SK-N-SH (cell line): ENCODE measurements at regions not wholly inside any gene's neighbourhood (a gene's known extent, or its start where the extent isn't known, plus 50 kb on each side); places are given as distances from the start of the nearest gene placed in this dataset.

ENCODE experiments used
- CTCF ChIA-PET: fragments of 300-600, 350-600 bp; formaldehyde crosslinking; extraction: SDS; loops from one replicate; lab custom pipeline; 2021; lab: Yijun Ruan, JAX
- POLR2A ChIA-PET: fragments of 350-600 bp; sonication (Branson Sonifier 250); formaldehyde crosslinking; extraction: SDS; loops from one replicate; lab custom pipeline; 2020; ENCODE audit warnings: antibody characterized with exemption, inconsistent platforms; lab: Yijun Ruan, JAX
- DNase-seq: peaks from one replicate; pipeline ENCODE4 v3.0.0; 2012
- H2AFZ ChIP-seq: fragments of 200-600 bp; sonication (generic); 2 replicates; pipeline ENCODE4 v1.8.1; 2016; ENCODE audit warnings: antibody characterized with exemption, mild to moderate bottlenecking, low read depth
- H3F3A ChIP-seq: fragments of 200-600 bp; sonication (generic); replicated peaks from 2 replicates; pipeline ENCODE3; 2016; ENCODE audit warnings: antibody characterized with exemption, mild to moderate bottlenecking; ENCODE audit not compliant: insufficient read depth
- H3K27ac ChIP-seq, 2 experiments: fragments of 200-500 bp in 1 of 2; fragments of 200-600 bp in 1 of 2; sonication (Bioruptor generic) in 1 of 2; sonication (generic), shearing (Covaris generic) in 1 of 2; 2 replicates each; pipeline versions ENCODE4 v1.5.1 to v1.6.1; 2014 to 2016; ENCODE audit warnings: low read depth in 2 of 2, inconsistent platforms in 1 of 2, low read length in 1 of 2, mild to moderate bottlenecking in 1 of 2, mixed read lengths in 1 of 2
- H3K27me3 ChIP-seq: fragments of 200-600 bp; sonication (generic), shearing (Covaris generic); 2 replicates; pipeline ENCODE4 v1.6.1; 2016; ENCODE audit warnings: mixed run types; ENCODE audit not compliant: insufficient read depth
- H3K36me3 ChIP-seq, 2 experiments: fragments of 200-500 bp in 1 of 2; fragments of 200-600 bp in 1 of 2; sonication (Bioruptor generic) in 1 of 2; sonication (generic) in 1 of 2; replicated peaks in 1 of 2; 2 replicates each; pipeline versions ENCODE3 to v1.5.1; 2014 to 2016; ENCODE audit warnings: low read length in 1 of 2, mild to moderate bottlenecking in 1 of 2; ENCODE audit not compliant: insufficient read depth in 2 of 2, control insufficient read depth in 1 of 2
- H3K4me1 ChIP-seq, 2 experiments: fragments of 200-500 bp in 1 of 2; fragments of 200-600 bp in 1 of 2; sonication (Bioruptor generic) in 1 of 2; sonication (generic), shearing (Covaris generic) in 1 of 2; 2 replicates each; pipeline versions ENCODE4 v1.5.1 to v1.6.1; 2014 to 2016; ENCODE audit warnings: low read depth in 1 of 2, low read length in 1 of 2, mixed run types in 1 of 2; ENCODE audit not compliant: insufficient read depth in 2 of 2, control insufficient read depth in 1 of 2
- H3K4me2 ChIP-seq: fragments of 200-600 bp; sonication (generic), shearing (Covaris generic); 2 replicates; pipeline ENCODE4 v1.6.1; 2017; ENCODE audit warnings: mixed run types
- H3K4me3 ChIP-seq, 2 experiments: fragments of 200-500 bp in 1 of 2; fragments of 200-600 bp in 1 of 2; sonication (Bioruptor generic) in 1 of 2; sonication (generic), shearing (Covaris generic) in 1 of 2; 2 replicates each; pipeline versions ENCODE4 v1.5.1 to v1.8.1; 2014 to 2016; ENCODE audit warnings: low read depth in 2 of 2, inconsistent platforms in 1 of 2, low read length in 1 of 2, mild to moderate bottlenecking in 1 of 2, mixed read lengths in 1 of 2, moderate library complexity in 1 of 2
- H3K79me2 ChIP-seq: fragments of 200-600 bp; sonication (generic); 2 replicates; pipeline ENCODE4 v1.8.1; 2017; ENCODE audit warnings: mild to moderate bottlenecking; ENCODE audit not compliant: insufficient read depth
- H3K9ac ChIP-seq: fragments of 200-600 bp; sonication (generic); 2 replicates; pipeline ENCODE4 v1.6.1; 2017; ENCODE audit warnings: mixed run types
- H3K9me2 ChIP-seq: fragments of 200-600 bp; sonication (generic); 2 replicates; pipeline ENCODE4 v1.6.1; 2017; ENCODE audit warnings: mixed run types
- H3K9me3 ChIP-seq: fragments of 200-600 bp; sonication (generic); 2 replicates; pipeline ENCODE4 v1.6.1; 2017; ENCODE audit warnings: mixed run types, mild to moderate bottlenecking, moderate library complexity
- H4K20me1 ChIP-seq: fragments of 200-600 bp; sonication (generic); 2 replicates; pipeline ENCODE4 v1.6.1; 2017; ENCODE audit warnings: mild to moderate bottlenecking, mixed run types; ENCODE audit not compliant: insufficient read depth
- CHD2 ChIP-seq: fragments of 150-350 bp; IDR thresholded peaks from 2 replicates; pipeline ENCODE4 v1.6.1; 2018; ENCODE audit warnings: low read length; ENCODE audit not compliant: partially characterized antibody
- CTCF ChIP-seq: fragments of 200-600 bp; sonication (generic); IDR thresholded peaks from 2 replicates; pipeline ENCODE4 v1.6.1; 2017; ENCODE audit warnings: antibody characterized with exemption, mild to moderate bottlenecking, moderate library complexity
- ELF1 ChIP-seq: IDR thresholded peaks from 2 replicates; pipeline ENCODE4 v1.4.0; 2012
- EP300 ChIP-seq, 2 experiments: IDR thresholded peaks; 2 replicates each; pipeline versions ENCODE4 v1.4.0 to v1.6.1; 2012; ENCODE audit warnings: borderline replicate concordance in 1 of 2, low read depth in 1 of 2, low read length in 1 of 2
- FOXJ3 ChIP-seq: sonication (generic); formaldehyde crosslinking; IDR thresholded peaks from 2 replicates; pipeline ENCODE4 v1.5.1; 2020; ENCODE audit warnings: mild to moderate bottlenecking, missing genetic modification reagents
- FOXM1 ChIP-seq: IDR thresholded peaks from 2 replicates; pipeline ENCODE4 v1.4.0; 2012; ENCODE audit warnings: low read depth, mild to moderate bottlenecking
- GATA2 ChIP-seq: sonication (generic); formaldehyde crosslinking; IDR thresholded peaks from 2 replicates; pipeline ENCODE4 v1.5.0; 2020; ENCODE audit warnings: mild to moderate bottlenecking, missing genetic modification reagents
- MEF2A ChIP-seq: IDR thresholded peaks from 2 replicates; pipeline ENCODE4 v1.4.0; 2012; ENCODE audit warnings: low read depth, borderline replicate concordance
- RFX5 ChIP-seq: IDR thresholded peaks from 2 replicates; pipeline ENCODE4 v1.6.1; 2012; ENCODE audit warnings: mild to moderate bottlenecking, improper control_type of control experiment, low read length
- SIN3A ChIP-seq: IDR thresholded peaks from 2 replicates; pipeline ENCODE4 v1.6.1; 2012; ENCODE audit warnings: low read depth, mild to moderate bottlenecking, low read length, moderate library complexity, borderline replicate concordance
- SMC3 ChIP-seq: IDR thresholded peaks from 2 replicates; pipeline ENCODE4 v1.6.1; 2012; ENCODE audit warnings: low read depth, low read length, improper control_type of control experiment
- TEAD4 ChIP-seq: IDR thresholded peaks from 2 replicates; pipeline ENCODE4 v1.4.0; 2012; ENCODE audit warnings: mild to moderate bottlenecking, borderline replicate concordance; ENCODE audit not compliant: insufficient read depth
- WGBS: methylation state at CpG from one replicate; pipeline ENCODE4 v1.1.6; 2017; ENCODE audit warnings: low lambda C conversion rate; 5-methylcytosine and 5-hydroxymethylcytosine counted together
- TF ChIP-seq, protein P1 (sequence below): IDR thresholded peaks from 2 replicates; pipeline ENCODE4; 2012
- TF ChIP-seq, protein P2 (sequence below): fragments of 150-350 bp; IDR thresholded peaks from 2 replicates; pipeline ENCODE4 v1.6.1; 2016; ENCODE audit warnings: mild to moderate bottlenecking, low read depth, low read length

DNA sequence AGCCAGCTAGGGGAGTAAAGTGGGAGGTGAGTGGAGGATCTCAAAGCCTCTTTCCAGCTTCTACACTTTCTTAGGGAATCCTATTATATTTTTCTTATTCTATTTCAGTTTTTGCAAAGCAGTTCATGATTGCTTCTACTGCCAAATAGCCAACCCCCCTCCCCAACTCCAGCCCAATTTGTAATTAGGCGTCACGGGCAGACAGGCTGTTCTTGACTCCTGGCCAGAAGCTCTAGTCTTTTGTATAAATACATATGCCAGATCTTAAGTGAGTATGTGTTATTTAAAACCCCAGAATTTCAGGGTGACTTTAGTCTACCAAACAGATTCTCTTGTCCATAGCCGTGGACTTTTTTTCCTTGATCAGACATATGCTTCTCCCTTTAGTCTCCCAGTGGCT lies 255.2 kb downstream of the BUB3 start:
- Histone ChIP-seq H3K27me3 (no peaks in the 10 kb centered on the region), H3K27ac (no peak overlapping the region), H4K20me1 (no peaks in the 10 kb centered on the region), H3K79me2 (no peaks in the 10 kb centered on the region), H3K9ac (no peak overlapping the region), H3K9me3 (no peaks in the 10 kb centered on the region), H3K36me3 (no peaks in the 10 kb centered on the region), H3K4me1 (no peaks in the 10 kb centered on the region), H3K4me2 (no peak overlapping the region), H3K9me2 (no peaks in the 10 kb centered on the region), H3K4me3 (no peak overlapping the region), H3F3A (no peaks in the 10 kb centered on the region), H2AFZ (no peak overlapping the region)
- 56% methylated on average over 3 of the region's 3 CpGs for WGBS
- POLR2A ChIA-PET, result no interaction called here
- CTCF ChIA-PET, result interaction anchor here (0.8 to 0.9 kb wide), 2 partner anchors 10 to 276 kb away, joined by 3 read pairs; no protein-coding TSS in a partner anchor
- no peak for TF ChIP-seq TEAD4
- DNase-seq, result no peak

GRCh38 chr10:123409884-123410283 lies 255.7 kb downstream of the BUB3 start:
- H3K27ac ChIP-seq, result no peak overlapping the region
- WGBS, result 6% methylated on average over 5 of the region's 6 CpGs
- no peaks in the 10 kb centered on the region for H4K20me1 ChIP-seq
- H3K4me2 ChIP-seq, result no peak overlapping the region
- TF ChIP-seq FOXM1, result no peak
- no peak for TF ChIP-seq CTCF
- TF ChIP-seq SIN3A, result no peak
- no peak for TF ChIP-seq RFX5
- TF ChIP-seq, protein P1, sequence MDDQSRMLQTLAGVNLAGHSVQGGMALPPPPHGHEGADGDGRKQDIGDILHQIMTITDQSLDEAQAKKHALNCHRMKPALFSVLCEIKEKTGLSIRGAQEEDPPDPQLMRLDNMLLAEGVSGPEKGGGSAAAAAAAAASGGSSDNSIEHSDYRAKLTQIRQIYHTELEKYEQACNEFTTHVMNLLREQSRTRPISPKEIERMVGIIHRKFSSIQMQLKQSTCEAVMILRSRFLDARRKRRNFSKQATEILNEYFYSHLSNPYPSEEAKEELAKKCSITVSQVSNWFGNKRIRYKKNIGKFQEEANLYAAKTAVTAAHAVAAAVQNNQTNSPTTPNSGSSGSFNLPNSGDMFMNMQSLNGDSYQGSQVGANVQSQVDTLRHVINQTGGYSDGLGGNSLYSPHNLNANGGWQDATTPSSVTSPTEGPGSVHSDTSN, result no peak
- TF ChIP-seq, protein P2, sequence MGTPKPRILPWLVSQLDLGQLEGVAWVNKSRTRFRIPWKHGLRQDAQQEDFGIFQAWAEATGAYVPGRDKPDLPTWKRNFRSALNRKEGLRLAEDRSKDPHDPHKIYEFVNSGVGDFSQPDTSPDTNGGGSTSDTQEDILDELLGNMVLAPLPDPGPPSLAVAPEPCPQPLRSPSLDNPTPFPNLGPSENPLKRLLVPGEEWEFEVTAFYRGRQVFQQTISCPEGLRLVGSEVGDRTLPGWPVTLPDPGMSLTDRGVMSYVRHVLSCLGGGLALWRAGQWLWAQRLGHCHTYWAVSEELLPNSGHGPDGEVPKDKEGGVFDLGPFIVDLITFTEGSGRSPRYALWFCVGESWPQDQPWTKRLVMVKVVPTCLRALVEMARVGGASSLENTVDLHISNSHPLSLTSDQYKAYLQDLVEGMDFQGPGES, result no peak
- no peak for TF ChIP-seq FOXJ3 (CRISPR knock-in tag)
- no peak for TF ChIP-seq EP300 (IDR thresholded peaks at IDR 0.05; ENCODE audit: borderline replicate concordance in 1 of 2, low read depth in 1 of 2, low read length in 1 of 2)
- no peak for TF ChIP-seq ELF1
- no peak for TF ChIP-seq CHD2
- TF ChIP-seq TEAD4, result no peak
- TF ChIP-seq MEF2A, result no peak
- TF ChIP-seq SMC3, result no peak
- TF ChIP-seq GATA2 (CRISPR knock-in tag), result no peak
- H2AFZ ChIP-seq, result no peak overlapping the region
- H3F3A ChIP-seq, result no peaks in the 10 kb centered on the region
- no peaks in the 10 kb centered on the region for H3K79me2 ChIP-seq
- no peak for DNase-seq
- ChIA-PET POLR2A (no interaction called here), CTCF (interaction anchor here (0.8 kb wide), 1 partner anchor 10 kb away, joined by 3 read pairs; no protein-coding TSS in a partner anchor)
- no peaks in the 10 kb centered on the region for H3K4me1 ChIP-seq
- H3K9ac ChIP-seq, result no peak overlapping the region
- H3K9me3 ChIP-seq, result no peaks in the 10 kb centered on the region
- H3K27me3 ChIP-seq, result no peaks in the 10 kb centered on the region
- no peak overlapping the region for H3K4me3 ChIP-seq
- H3K9me2 ChIP-seq, result no peaks in the 10 kb centered on the region
- H3K36me3 ChIP-seq, result no peaks in the 10 kb centered on the region
